GM12865 (cell line): ENCODE measurements at regions not wholly inside any gene's neighbourhood (a gene's known extent, or its start where the extent isn't known, plus 50 kb on each side); places are given as distances from the start of the nearest gene placed in this dataset.
"Not testable (repeated sequence)": the region's sequence is repeated elsewhere in the genome, so short reads cannot be mapped to it uniquely, and the experiment has no call there.

Experiments used
- DNase-seq: peaks from one replicate; pipeline ENCODE4 v3.0.0; 2010; ENCODE audit warnings: low read depth
- H3K4me3 ChIP-seq: 2 replicates; pipeline ENCODE4 v1.5.1; 2011; ENCODE audit warnings: mild to moderate bottlenecking, low read depth, low read length, control low read depth
- CTCF ChIP-seq: IDR thresholded peaks from 2 replicates; pipeline ENCODE4 v1.5.1; 2011; ENCODE audit warnings: low read length, control low read depth, low read depth, inconsistent platforms; ENCODE audit not compliant: insufficient read depth; ENCODE audit errors: missing control alignments

GRCh38 chr14:38556252-38556651, 300.4 kb upstream of the CLEC14A start:
- H3K4me3 ChIP-seq: no peak overlapping the region
- DNase-seq: no peak

GRCh38 chr14:38554026-38554425, 298.1 kb upstream of the CLEC14A start:
- no peak for TF ChIP-seq CTCF
- DNase-seq: no peak
- H3K4me3 ChIP-seq: no peak overlapping the region

More at GRCh38 chr14:38556252-38556651, 300.4 kb upstream of the CLEC14A start:
- no peak for TF ChIP-seq CTCF

- no peak overlapping the region for H3K4me3 ChIP-seq
- no peak for DNase-seq
- no peak for TF ChIP-seq CTCF
Measured at GRCh38 chr14:38553586-38553985, 297.7 kb upstream of the CLEC14A start.

GRCh38 chr14:38549564-38549963, 293.7 kb upstream of the CLEC14A start:
- no peak for DNase-seq
- no peak for TF ChIP-seq CTCF
- no peak overlapping the region for H3K4me3 ChIP-seq

- TF ChIP-seq CTCF: no peak
- no peak for DNase-seq
Measured at GRCh38 chr14:38547961-38548490, 292.1 kb upstream of the CLEC14A start.

GRCh38 chr14:38546932-38547551, 291.1 kb upstream of the CLEC14A start:
- H3K4me3 ChIP-seq: no peak overlapping the region
- TF ChIP-seq CTCF: no peak
- no peak for DNase-seq

More at GRCh38 chr14:38547961-38548490, 292.1 kb upstream of the CLEC14A start:
- no peak overlapping the region for H3K4me3 ChIP-seq

- no peak for TF ChIP-seq CTCF
- H3K4me3 ChIP-seq: no peak overlapping the region
- DNase-seq: no peak
Measured at GRCh38 chr14:38544776-38545175, 288.9 kb upstream of the CLEC14A start.

GRCh38 chr14:38543851-38544250, 288.0 kb upstream of the CLEC14A start:
- not testable (repeated sequence) for H3K4me3 ChIP-seq, DNase-seq

- H3K4me3 ChIP-seq, DNase-seq: not testable (repeated sequence)
Measured at GRCh38 chr14:38538053-38538452, 282.2 kb upstream of the CLEC14A start.
